Thyroid gland (tissue), 4 donors: ENCODE measurements at regions not wholly inside any gene's neighbourhood (a gene's known extent, or its start where the extent isn't known, plus 50 kb on each side); places are given as distances from the start of the nearest gene placed in this dataset.

Source experiments
- CTCF ChIP-seq, 6 experiments: fragments of 200-600 bp in 3 of 6; fragments of 450-650 bp in 3 of 6; sonication (generic) in 3 of 6; IDR thresholded peaks; one replicate each; pipeline ENCODE4 v1.5.1; 2016 to 2019; ENCODE audit warnings: antibody characterized with exemption in 6 of 6, mild to moderate bottlenecking in 2 of 6, inconsistent platforms in 1 of 6, moderate library complexity in 1 of 6
- POLR2A ChIP-seq, 2 donors: fragments of 450-650 bp; IDR thresholded peaks; one replicate each; pipeline ENCODE4 v1.6.1; 2017; ENCODE audit warnings: antibody characterized with exemption in 2 of 2, mild to moderate bottlenecking in 2 of 2, moderate library complexity in 1 of 2

DNA sequence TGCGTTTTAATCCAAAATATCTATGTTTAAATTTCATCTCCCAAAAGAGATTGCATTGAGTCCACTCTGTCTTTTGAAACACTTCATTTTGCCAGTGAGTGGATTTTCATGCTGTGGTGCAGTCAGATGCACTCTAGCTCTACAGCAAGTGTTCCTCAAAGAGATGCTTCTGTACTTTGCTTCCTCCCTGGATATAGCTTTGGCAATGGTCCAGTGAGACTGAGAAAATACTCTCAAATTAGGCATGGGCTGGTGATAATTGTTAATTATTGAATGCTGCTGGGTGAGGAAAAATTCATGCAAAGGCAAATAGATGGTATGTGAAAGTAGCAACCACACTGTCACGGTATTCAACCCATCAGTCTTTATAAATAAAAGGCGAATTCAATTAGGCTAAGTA lies 396.9 kb downstream of the ADGRL2 start:
- TF ChIP-seq CTCF (IDR thresholded peaks at IDR 0.05) (no peak), POLR2A (IDR thresholded peaks at IDR 0.05) (no peak)
